ENCODE measurements at regions not wholly inside any gene's neighbourhood (a gene's known extent, or its start where the extent isn't known, plus 50 kb on each side); places are given as distances from the start of the nearest gene placed in this dataset.

DNA sequence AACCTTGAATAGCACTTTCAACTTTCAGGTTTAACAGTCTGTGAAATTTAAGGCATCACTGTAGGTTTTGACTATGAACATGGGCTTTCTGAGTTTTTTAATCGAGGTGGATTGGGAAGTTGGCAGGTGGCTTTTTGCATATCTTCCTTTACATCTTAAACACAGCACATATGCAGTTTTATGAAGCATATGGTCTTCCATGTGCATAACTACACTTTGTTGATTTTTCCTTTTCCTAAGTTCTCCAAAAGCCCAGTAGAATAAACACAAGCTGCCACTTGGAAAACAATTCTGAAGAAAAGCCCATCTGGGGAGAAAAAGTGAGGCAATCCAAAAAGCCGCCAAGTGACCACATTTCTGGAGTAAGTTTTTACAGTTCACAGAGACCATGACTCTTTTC is 236.5 kb upstream of the IL12B start (continued):
- no peak for TF ChIP-seq FOXP1 (CRISPR knock-in tag; IDR thresholded peaks at IDR 0.05)
- TF ChIP-seq, protein P1, sequence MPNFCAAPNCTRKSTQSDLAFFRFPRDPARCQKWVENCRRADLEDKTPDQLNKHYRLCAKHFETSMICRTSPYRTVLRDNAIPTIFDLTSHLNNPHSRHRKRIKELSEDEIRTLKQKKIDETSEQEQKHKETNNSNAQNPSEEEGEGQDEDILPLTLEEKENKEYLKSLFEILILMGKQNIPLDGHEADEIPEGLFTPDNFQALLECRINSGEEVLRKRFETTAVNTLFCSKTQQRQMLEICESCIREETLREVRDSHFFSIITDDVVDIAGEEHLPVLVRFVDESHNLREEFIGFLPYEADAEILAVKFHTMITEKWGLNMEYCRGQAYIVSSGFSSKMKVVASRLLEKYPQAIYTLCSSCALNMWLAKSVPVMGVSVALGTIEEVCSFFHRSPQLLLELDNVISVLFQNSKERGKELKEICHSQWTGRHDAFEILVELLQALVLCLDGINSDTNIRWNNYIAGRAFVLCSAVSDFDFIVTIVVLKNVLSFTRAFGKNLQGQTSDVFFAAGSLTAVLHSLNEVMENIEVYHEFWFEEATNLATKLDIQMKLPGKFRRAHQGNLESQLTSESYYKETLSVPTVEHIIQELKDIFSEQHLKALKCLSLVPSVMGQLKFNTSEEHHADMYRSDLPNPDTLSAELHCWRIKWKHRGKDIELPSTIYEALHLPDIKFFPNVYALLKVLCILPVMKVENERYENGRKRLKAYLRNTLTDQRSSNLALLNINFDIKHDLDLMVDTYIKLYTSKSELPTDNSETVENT (CRISPR knock-in tag; IDR thresholded peaks at IDR 0.05) = no peak
- TF ChIP-seq, protein P2, sequence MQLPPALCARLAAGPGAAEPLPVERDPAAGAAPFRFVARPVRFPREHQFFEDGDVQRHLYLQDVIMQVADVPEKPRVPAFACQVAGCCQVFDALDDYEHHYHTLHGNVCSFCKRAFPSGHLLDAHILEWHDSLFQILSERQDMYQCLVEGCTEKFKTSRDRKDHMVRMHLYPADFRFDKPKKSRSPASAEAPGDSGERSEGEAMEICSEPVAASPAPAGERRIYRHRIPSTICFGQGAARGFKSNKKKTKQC (CRISPR knock-in tag; IDR thresholded peaks at IDR 0.05) = no peak

DNA sequence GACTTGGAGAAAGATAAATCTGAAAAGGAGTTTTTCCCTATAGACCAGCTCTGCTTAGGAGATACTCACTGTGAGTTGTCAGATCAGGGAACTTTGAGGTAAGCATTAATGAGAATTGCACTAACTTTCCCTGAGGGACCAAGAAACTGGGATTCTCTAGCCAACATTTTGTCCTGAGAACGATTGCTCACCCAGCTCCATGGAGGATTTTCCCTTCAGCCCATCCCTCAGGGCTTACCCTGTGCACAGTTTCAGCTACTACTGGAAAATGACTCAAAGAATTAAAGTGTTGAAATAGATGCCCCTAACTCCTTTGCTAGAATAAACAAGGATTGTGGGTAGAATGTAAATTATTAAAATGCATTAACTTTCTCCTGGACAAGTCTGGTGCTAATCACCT is 237.2 kb upstream of the IL12B start:
- Histone ChIP-seq H3K9ac (ENCODE audit: insufficient read depth in 1 of 2, low read depth in 2 of 2, low read length in 2 of 2) (no peak overlapping the region), H3K27ac (ENCODE audit: extremely low read depth, low read depth, low read length) (no peak overlapping the region), H2AFZ (ENCODE audit: low read depth, low read length) (no peak overlapping the region), H3K9me1 (ENCODE audit: control insufficient read depth, insufficient read depth, low read length) (no peaks in the 10 kb centered on the region), H3K79me2 (ENCODE audit: control insufficient read depth, insufficient read depth, low read length) (no peaks in the 10 kb centered on the region), H4K20me1 (replicated peaks; ENCODE audit: control insufficient read depth, insufficient read depth, low read length) (no peaks in the 10 kb centered on the region), H3K4me3 (no peak overlapping the region), H3K4me2 (ENCODE audit: insufficient read depth, low read length) (no peak overlapping the region), H3K36me3 (ENCODE audit: control insufficient read depth, insufficient read depth, low read length) (no peaks in the 10 kb centered on the region), H3K9me3 (replicated peaks; ENCODE audit: control insufficient read depth, insufficient read depth, low read depth, low read length) (no peaks in the 10 kb centered on the region), H3K4me1 (replicated peaks in 1 of 2; ENCODE audit: control insufficient read depth in 2 of 2, insufficient read depth in 2 of 2, low read length in 2 of 2) (no peaks in the 10 kb centered on the region; a peak in 1 of 5 replicates), H3K27me3 (ENCODE audit: control insufficient read depth in 2 of 2, insufficient read depth in 2 of 2, low read length in 2 of 2) (no peaks in the 10 kb centered on the region)
- FAIRE-seq = no peak
- POLR2A ChIA-PET = no interaction called here
- no TSS peak for BruUV-seq (replicated peaks)
- no peak for DNase-seq (ENCODE audit: extremely low read depth in 1 of 4, low spot score in 3 of 4)
- ATAC-seq = no peak
- CTCF ChIA-PET (ENCODE audit: low intra/inter-chr PET ratio) = no interaction called here
- intact Hi-C loops (cut with micrococcal nuclease) = no loop called here
- 0% methylated on average over 1 of the region's 1 CpG for WGBS (ENCODE audit: insufficient coverage, low coverage, missing lambda C conversion rate)
- in situ Hi-C loops (cut with MboI) = no loop called here
- no peak for TF ChIP-seq CCNT2 (IDR thresholded peaks at IDR 0.05; ENCODE audit: borderline replicate concordance, extremely low read depth, insufficient read length, low read depth, low read length)
- no peak for TF ChIP-seq GATAD2A (IDR thresholded peaks at IDR 0.05)
- no peak for TF ChIP-seq PTBP1 (IDR thresholded peaks at IDR 0.05; ENCODE audit: low read depth, low read length)
- TF ChIP-seq RBM39 (optimal IDR thresholded peaks at IDR 0.05; ENCODE audit: low read depth, low read length) = no peak
- TF ChIP-seq MTA3 (IDR thresholded peaks at IDR 0.05; ENCODE audit: borderline replicate concordance) = no peak
